HEK293 (cell line): ENCODE measurements at regions not wholly inside any gene's neighbourhood (a gene's known extent, or its start where the extent isn't known, plus 50 kb on each side); places are given as distances from the start of the nearest gene placed in this dataset.

Source experiments
- KLF9 ChIP-seq: fragments of 450-650 bp; formaldehyde crosslinking; IDR thresholded peaks from 2 replicates; pipeline ENCODE4 v1.5.1; 2016; ENCODE audit warnings: missing biosample characterization, missing genetic modification characterization, low read depth
- TCF7L2 ChIP-seq: IDR thresholded peaks from 2 replicates; pipeline ENCODE4 v1.6.1; 2011; ENCODE audit warnings: low read depth, mild to moderate bottlenecking, inconsistent platforms, low read length, moderate library complexity, borderline replicate concordance
- ZEB2 ChIP-seq: fragments of 450-650 bp; formaldehyde crosslinking; IDR thresholded peaks from 2 replicates; pipeline ENCODE4 v1.5.1; 2016; ENCODE audit warnings: missing biosample characterization, missing genetic modification characterization
- ZNF274 ChIP-seq, 2 experiments: fragments of 200-500 bp in 1 of 2; fragments of 450-650 bp in 1 of 2; sonication (Bioruptor generic) in 1 of 2; formaldehyde crosslinking in 1 of 2; IDR thresholded peaks; 2 replicates each; pipeline versions ENCODE4 v1.5.1 to v1.6.1; 2014 to 2016; ENCODE audit warnings: borderline replicate concordance in 1 of 2, inconsistent platforms in 1 of 2, low read length in 1 of 2, missing biosample characterization in 1 of 2, missing genetic modification characterization in 1 of 2
- ZNF404 ChIP-seq: fragments of 450-650 bp; formaldehyde crosslinking; IDR thresholded peaks from 2 replicates; pipeline ENCODE4 v1.5.1; 2017; ENCODE audit warnings: missing biosample characterization, missing genetic modification characterization
- ZNF473 ChIP-seq: fragments of 450-650 bp; formaldehyde crosslinking; IDR thresholded peaks from 2 replicates; pipeline ENCODE4 v1.5.1; 2017; ENCODE audit warnings: missing biosample characterization, missing genetic modification characterization
- ZNF76 ChIP-seq: fragments of 450-650 bp; formaldehyde crosslinking; IDR thresholded peaks from 2 replicates; pipeline ENCODE4; 2016; ENCODE audit warnings: low read depth, missing biosample characterization, missing genetic modification characterization, borderline replicate concordance
- ZNF776 ChIP-seq: fragments of 450-650 bp; formaldehyde crosslinking; IDR thresholded peaks from 2 replicates; pipeline ENCODE4 v1.5.0; 2017; ENCODE audit warnings: missing biosample characterization, missing genetic modification characterization, borderline replicate concordance
- TF ChIP-seq, protein P1 (sequence below): fragments of 450-650 bp; formaldehyde crosslinking; IDR thresholded peaks from 2 replicates; pipeline ENCODE4 v1.5.1; 2016; ENCODE audit warnings: missing biosample characterization, missing genetic modification characterization
- TF ChIP-seq, protein P2 (sequence below): fragments of 450-650 bp; formaldehyde crosslinking; IDR thresholded peaks from 2 replicates; pipeline ENCODE4 v1.5.1; 2016; ENCODE audit warnings: missing biosample characterization, missing genetic modification characterization
- TF ChIP-seq, protein P3 (sequence below): IDR thresholded peaks from 2 replicates; pipeline ENCODE4 v1.6.1; 2011; ENCODE audit warnings: mild to moderate bottlenecking, low read depth, low read length, borderline replicate concordance
- TF ChIP-seq, protein P4 (sequence below): fragments of 450-650 bp; formaldehyde crosslinking; IDR thresholded peaks from 2 replicates; pipeline ENCODE4 v1.5.1; 2016; ENCODE audit warnings: missing biosample characterization, missing genetic modification characterization
- TF ChIP-seq, protein P5 (sequence below): fragments of 450-650 bp; formaldehyde crosslinking; IDR thresholded peaks from 2 replicates; pipeline ENCODE4 v1.5.1; 2016; ENCODE audit warnings: missing biosample characterization, missing genetic modification characterization
- TF ChIP-seq, protein P6 (sequence below): fragments of 450-650 bp; formaldehyde crosslinking; IDR thresholded peaks from 2 replicates; pipeline ENCODE4 v1.5.1; 2016; ENCODE audit warnings: missing biosample characterization, missing genetic modification characterization

DNA sequence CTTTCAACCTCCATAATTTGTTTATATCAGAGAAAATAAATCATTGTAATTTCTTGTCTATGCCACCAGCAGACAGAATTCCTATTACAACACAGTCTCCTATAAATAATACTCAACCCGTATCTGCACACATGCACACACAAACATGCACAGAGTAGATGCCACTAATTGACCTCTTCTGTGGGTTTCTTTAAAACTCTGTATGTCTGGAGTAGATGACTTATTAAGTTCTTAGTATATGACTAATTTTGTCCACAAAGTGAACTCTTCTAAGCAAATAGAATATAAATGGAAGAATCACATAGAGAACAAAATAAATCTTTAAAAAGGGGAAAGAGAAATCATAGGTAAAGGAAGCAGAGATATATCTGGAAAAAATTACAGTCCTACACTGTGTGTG lies 452.3 kb downstream of the MTRR start:
- no peak for TF ChIP-seq ZEB2
- TF ChIP-seq, protein P1, sequence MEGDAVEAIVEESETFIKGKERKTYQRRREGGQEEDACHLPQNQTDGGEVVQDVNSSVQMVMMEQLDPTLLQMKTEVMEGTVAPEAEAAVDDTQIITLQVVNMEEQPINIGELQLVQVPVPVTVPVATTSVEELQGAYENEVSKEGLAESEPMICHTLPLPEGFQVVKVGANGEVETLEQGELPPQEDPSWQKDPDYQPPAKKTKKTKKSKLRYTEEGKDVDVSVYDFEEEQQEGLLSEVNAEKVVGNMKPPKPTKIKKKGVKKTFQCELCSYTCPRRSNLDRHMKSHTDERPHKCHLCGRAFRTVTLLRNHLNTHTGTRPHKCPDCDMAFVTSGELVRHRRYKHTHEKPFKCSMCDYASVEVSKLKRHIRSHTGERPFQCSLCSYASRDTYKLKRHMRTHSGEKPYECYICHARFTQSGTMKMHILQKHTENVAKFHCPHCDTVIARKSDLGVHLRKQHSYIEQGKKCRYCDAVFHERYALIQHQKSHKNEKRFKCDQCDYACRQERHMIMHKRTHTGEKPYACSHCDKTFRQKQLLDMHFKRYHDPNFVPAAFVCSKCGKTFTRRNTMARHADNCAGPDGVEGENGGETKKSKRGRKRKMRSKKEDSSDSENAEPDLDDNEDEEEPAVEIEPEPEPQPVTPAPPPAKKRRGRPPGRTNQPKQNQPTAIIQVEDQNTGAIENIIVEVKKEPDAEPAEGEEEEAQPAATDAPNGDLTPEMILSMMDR (tag by site-specific recombination) = no peak
- TF ChIP-seq, protein P2, sequence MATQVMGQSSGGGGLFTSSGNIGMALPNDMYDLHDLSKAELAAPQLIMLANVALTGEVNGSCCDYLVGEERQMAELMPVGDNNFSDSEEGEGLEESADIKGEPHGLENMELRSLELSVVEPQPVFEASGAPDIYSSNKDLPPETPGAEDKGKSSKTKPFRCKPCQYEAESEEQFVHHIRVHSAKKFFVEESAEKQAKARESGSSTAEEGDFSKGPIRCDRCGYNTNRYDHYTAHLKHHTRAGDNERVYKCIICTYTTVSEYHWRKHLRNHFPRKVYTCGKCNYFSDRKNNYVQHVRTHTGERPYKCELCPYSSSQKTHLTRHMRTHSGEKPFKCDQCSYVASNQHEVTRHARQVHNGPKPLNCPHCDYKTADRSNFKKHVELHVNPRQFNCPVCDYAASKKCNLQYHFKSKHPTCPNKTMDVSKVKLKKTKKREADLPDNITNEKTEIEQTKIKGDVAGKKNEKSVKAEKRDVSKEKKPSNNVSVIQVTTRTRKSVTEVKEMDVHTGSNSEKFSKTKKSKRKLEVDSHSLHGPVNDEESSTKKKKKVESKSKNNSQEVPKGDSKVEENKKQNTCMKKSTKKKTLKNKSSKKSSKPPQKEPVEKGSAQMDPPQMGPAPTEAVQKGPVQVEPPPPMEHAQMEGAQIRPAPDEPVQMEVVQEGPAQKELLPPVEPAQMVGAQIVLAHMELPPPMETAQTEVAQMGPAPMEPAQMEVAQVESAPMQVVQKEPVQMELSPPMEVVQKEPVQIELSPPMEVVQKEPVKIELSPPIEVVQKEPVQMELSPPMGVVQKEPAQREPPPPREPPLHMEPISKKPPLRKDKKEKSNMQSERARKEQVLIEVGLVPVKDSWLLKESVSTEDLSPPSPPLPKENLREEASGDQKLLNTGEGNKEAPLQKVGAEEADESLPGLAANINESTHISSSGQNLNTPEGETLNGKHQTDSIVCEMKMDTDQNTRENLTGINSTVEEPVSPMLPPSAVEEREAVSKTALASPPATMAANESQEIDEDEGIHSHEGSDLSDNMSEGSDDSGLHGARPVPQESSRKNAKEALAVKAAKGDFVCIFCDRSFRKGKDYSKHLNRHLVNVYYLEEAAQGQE (tag by site-specific recombination) = no peak
- TF ChIP-seq, protein P3, sequence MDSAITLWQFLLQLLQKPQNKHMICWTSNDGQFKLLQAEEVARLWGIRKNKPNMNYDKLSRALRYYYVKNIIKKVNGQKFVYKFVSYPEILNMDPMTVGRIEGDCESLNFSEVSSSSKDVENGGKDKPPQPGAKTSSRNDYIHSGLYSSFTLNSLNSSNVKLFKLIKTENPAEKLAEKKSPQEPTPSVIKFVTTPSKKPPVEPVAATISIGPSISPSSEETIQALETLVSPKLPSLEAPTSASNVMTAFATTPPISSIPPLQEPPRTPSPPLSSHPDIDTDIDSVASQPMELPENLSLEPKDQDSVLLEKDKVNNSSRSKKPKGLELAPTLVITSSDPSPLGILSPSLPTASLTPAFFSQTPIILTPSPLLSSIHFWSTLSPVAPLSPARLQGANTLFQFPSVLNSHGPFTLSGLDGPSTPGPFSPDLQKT = no peak
- no peak for TF ChIP-seq KLF9 (tag by site-specific recombination)
- TF ChIP-seq ZNF776 (tag by site-specific recombination) = no peak
- TF ChIP-seq, protein P4, sequence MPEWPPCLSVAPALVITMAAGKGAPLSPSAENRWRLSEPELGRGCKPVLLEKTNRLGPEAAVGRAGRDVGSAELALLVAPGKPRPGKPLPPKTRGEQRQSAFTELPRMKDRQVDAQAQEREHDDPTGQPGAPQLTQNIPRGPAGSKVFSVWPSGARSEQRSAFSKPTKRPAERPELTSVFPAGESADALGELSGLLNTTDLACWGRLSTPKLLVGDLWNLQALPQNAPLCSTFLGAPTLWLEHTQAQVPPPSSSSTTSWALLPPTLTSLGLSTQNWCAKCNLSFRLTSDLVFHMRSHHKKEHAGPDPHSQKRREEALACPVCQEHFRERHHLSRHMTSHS (tag by site-specific recombination) = no peak
- TF ChIP-seq TCF7L2 = no peak
- TF ChIP-seq ZNF274 (IDR thresholded peaks at IDR 0.05; ENCODE audit: low read length) = no peak
- no peak for TF ChIP-seq ZNF274 (tag by site-specific recombination; IDR thresholded peaks at IDR 0.05; ENCODE audit: borderline replicate concordance)
- TF ChIP-seq, protein P5, sequence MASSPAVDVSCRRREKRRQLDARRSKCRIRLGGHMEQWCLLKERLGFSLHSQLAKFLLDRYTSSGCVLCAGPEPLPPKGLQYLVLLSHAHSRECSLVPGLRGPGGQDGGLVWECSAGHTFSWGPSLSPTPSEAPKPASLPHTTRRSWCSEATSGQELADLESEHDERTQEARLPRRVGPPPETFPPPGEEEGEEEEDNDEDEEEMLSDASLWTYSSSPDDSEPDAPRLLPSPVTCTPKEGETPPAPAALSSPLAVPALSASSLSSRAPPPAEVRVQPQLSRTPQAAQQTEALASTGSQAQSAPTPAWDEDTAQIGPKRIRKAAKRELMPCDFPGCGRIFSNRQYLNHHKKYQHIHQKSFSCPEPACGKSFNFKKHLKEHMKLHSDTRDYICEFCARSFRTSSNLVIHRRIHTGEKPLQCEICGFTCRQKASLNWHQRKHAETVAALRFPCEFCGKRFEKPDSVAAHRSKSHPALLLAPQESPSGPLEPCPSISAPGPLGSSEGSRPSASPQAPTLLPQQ (tag by site-specific recombination) = no peak
- no peak for TF ChIP-seq ZNF473
- TF ChIP-seq, protein P6, sequence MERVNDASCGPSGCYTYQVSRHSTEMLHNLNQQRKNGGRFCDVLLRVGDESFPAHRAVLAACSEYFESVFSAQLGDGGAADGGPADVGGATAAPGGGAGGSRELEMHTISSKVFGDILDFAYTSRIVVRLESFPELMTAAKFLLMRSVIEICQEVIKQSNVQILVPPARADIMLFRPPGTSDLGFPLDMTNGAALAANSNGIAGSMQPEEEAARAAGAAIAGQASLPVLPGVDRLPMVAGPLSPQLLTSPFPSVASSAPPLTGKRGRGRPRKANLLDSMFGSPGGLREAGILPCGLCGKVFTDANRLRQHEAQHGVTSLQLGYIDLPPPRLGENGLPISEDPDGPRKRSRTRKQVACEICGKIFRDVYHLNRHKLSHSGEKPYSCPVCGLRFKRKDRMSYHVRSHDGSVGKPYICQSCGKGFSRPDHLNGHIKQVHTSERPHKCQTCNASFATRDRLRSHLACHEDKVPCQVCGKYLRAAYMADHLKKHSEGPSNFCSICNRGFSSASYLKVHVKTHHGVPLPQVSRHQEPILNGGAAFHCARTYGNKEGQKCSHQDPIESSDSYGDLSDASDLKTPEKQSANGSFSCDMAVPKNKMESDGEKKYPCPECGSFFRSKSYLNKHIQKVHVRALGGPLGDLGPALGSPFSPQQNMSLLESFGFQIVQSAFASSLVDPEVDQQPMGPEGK (tag by site-specific recombination) = no peak
- TF ChIP-seq ZNF76 (tag by site-specific recombination) = no peak
- TF ChIP-seq ZNF404 (tag by site-specific recombination) = no peak
